Neural progenitor cell (in vitro differentiated cells): ENCODE measurements at regions not wholly inside any gene's neighbourhood (a gene's known extent, or its start where the extent isn't known, plus 50 kb on each side); places are given as distances from the start of the nearest gene placed in this dataset.

Experiments used
- DNase-seq: peaks from one replicate; pipeline ENCODE4 v3.0.0-alpha.2; 2016; ENCODE audit warnings: low spot score
- H2AFZ ChIP-seq: fragments of 200-600 bp; sonication (generic); replicated peaks from 2 replicates; pipeline ENCODE4 v1.6.1; 2016; ENCODE audit warnings: antibody characterized with exemption
- H3F3A ChIP-seq: fragments of 200-600 bp; sonication (generic); 2 replicates; pipeline ENCODE4 v1.6.1; 2016; ENCODE audit warnings: antibody characterized with exemption, low read depth
- H3K27ac ChIP-seq: fragments of 200-600 bp; sonication (generic); 2 replicates; pipeline ENCODE4 v1.5.1; 2016; ENCODE audit warnings: mild to moderate bottlenecking
- H3K27me3 ChIP-seq: fragments of 200-600 bp; sonication (generic); 2 replicates; pipeline ENCODE4 v1.6.1; 2016; ENCODE audit warnings: mild to moderate bottlenecking, moderate library complexity
- H3K36me3 ChIP-seq: fragments of 200-600 bp; sonication (generic); 2 replicates; pipeline ENCODE4 v1.5.1; 2016
- H3K4me1 ChIP-seq: fragments of 200-600 bp; sonication (generic); 2 replicates; pipeline ENCODE4 v1.6.1; 2016; ENCODE audit warnings: mixed run types
- H3K4me2 ChIP-seq: fragments of 200-600 bp; sonication (generic); 2 replicates; pipeline ENCODE4 v1.6.1; 2016
- H3K4me3 ChIP-seq: fragments of 200-600 bp; sonication (generic); 2 replicates; pipeline ENCODE4 v1.5.1; 2016
- H3K79me2 ChIP-seq: fragments of 200-600 bp; sonication (generic); 2 replicates; pipeline ENCODE4 v1.6.1; 2016; ENCODE audit warnings: low read depth
- H3K9ac ChIP-seq: fragments of 200-600 bp; sonication (generic); 2 replicates; pipeline ENCODE4 v1.6.1; 2016
- H3K9me3 ChIP-seq: fragments of 200-600 bp; sonication (generic); 2 replicates; pipeline ENCODE4 v1.5.1; 2016; ENCODE audit warnings: low read depth
- H4K20me1 ChIP-seq: fragments of 200-600 bp; sonication (generic); 2 replicates; pipeline ENCODE4 v1.6.1; 2016; ENCODE audit warnings: low read depth
- H3K27ac Mint-ChIP-seq: 3 replicates; pipeline ENCODE4 v1.8.0; 2021; ENCODE audit warnings: mixed read lengths
- H3K27me3 Mint-ChIP-seq: 2 replicates; pipeline ENCODE4 v1.8.0; 2022; ENCODE audit warnings: low read depth, mild to moderate bottlenecking, inconsistent platforms, moderate library complexity, mixed read lengths; ENCODE audit not compliant: insufficient read depth
- H3K36me3 Mint-ChIP-seq: 3 replicates; pipeline ENCODE4 v1.8.0; 2021; ENCODE audit warnings: mixed read lengths
- H3K4me1 Mint-ChIP-seq: 3 replicates; pipeline ENCODE4 v1.8.0; 2021; ENCODE audit warnings: mixed read lengths
- H3K4me3 Mint-ChIP-seq: 3 replicates; pipeline ENCODE4 v1.8.0; 2021; ENCODE audit warnings: mild to moderate bottlenecking, moderate library complexity, mixed read lengths
- H3K9me3 Mint-ChIP-seq: 3 replicates; pipeline ENCODE4 v1.8.0; 2020; ENCODE audit warnings: mixed read lengths
- CTCF ChIP-seq: fragments of 200-600 bp; sonication (generic); IDR thresholded peaks from 2 replicates; pipeline ENCODE4 v1.5.1; 2017; ENCODE audit warnings: antibody characterized with exemption, mild to moderate bottlenecking
- EZH2 ChIP-seq: fragments of 200-600 bp; sonication (generic); IDR thresholded peaks from 2 replicates; pipeline ENCODE4 v1.6.1; 2017; ENCODE audit warnings: antibody characterized with exemption, mild to moderate bottlenecking, moderate library complexity
- EZH2phosphoT487 ChIP-seq: fragments of 200-600 bp; sonication (generic); IDR thresholded peaks from 2 replicates; pipeline ENCODE4 v1.6.1; 2017; ENCODE audit warnings: antibody characterized with exemption

DNA sequence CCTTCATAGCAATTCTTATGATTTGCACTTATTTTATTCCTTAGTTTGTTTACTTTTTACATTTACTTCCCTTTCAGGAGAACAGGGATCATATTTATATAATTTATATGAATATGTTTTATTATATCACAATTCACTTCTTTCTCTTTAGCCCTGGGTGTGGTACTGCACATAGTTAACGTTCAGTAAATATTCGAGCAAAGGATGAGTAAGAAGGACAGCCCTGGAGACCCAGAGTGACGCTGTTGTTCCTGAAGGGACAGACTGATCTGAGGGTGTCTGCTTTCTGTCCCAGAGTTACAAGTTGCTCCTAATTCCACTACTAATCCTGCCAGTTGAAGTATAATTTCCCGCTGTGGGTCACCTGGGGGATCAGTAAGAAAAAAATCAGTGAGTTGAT is 366.1 kb downstream of the DMRT2 start:
- H3K9me3 Mint-ChIP-seq: no peaks in the 10 kb centered on the region
- no peak overlapping the region for H3K27ac Mint-ChIP-seq
- Histone ChIP-seq H3K27me3 (no peaks in the 10 kb centered on the region), H3K36me3 (no peaks in the 10 kb centered on the region), H3K4me1 (no peaks in the 10 kb centered on the region), H3F3A (no peaks in the 10 kb centered on the region), H3K27ac (no peak overlapping the region), H2AFZ (no peak overlapping the region), H3K9ac (no peak overlapping the region), H3K4me3 (no peak overlapping the region), H3K4me2 (no peak overlapping the region), H3K9me3 (peaks cover 12% of the 10 kb centered on the region), H4K20me1 (no peaks in the 10 kb centered on the region), H3K79me2 (no peaks in the 10 kb centered on the region)
- no peak overlapping the region for H3K4me3 Mint-ChIP-seq
- TF ChIP-seq EZH2: no peak
- no peak for TF ChIP-seq CTCF
- no peak for TF ChIP-seq EZH2phosphoT487
- no peaks in the 10 kb centered on the region for H3K4me1 Mint-ChIP-seq
- H3K27me3 Mint-ChIP-seq: no peaks in the 10 kb centered on the region
- no peak for DNase-seq
- no peaks in the 10 kb centered on the region for H3K36me3 Mint-ChIP-seq

DNA sequence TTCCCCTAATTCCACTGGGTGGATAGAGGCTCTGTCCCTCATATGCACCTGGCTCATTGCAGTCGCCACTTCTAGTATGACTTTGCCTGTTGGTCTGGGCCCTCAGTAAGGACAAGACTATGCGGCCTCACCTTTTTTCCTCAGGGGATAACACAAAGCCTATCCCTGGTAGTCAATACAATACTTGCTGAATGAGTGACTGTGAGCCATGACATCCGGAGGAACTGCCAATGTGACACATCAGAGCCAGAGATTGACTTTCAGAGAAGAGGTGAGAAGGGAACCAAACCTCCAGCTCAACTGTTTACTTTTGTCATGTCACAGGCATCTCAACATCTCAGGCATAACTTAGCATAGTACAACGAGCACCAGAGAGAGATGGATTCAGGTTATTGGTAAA is 371.3 kb downstream of the DMRT2 start:
- Mint-ChIP-seq H3K4me3 (no peak overlapping the region), H3K9me3 (peaks cover 7% of the 10 kb centered on the region)
- H3K36me3 ChIP-seq: no peaks in the 10 kb centered on the region

DNA sequence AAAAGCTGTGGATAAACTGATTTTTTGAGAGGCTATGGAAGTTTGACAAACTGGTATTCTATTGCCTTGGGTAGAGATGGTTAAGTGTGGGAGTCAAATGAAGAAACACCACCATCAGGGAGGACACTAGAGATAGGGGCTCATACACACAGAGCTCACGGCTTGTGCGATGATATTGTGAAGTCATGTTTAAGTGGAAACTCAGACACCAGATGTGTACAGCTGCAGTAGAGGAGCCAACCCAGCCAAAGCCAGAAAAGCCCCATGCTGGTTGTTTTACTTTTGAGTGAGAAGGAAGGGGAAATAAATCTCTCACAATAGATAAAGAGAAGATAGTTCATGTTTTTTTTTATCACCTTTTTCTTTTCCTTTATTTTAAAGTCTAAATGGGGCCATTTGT is 377.7 kb downstream of the DMRT2 start:
- Histone ChIP-seq H3F3A (no peaks in the 10 kb centered on the region), H3K36me3 (no peaks in the 10 kb centered on the region), H3K9me3 (peaks cover 25% of the 10 kb centered on the region), H2AFZ (no peak overlapping the region), H4K20me1 (no peaks in the 10 kb centered on the region), H3K9ac (no peak overlapping the region), H3K4me1 (no peaks in the 10 kb centered on the region), H3K27me3 (no peaks in the 10 kb centered on the region), H3K4me3 (no peak overlapping the region), H3K79me2 (no peaks in the 10 kb centered on the region), H3K27ac (no peak overlapping the region), H3K4me2 (no peak overlapping the region)
- peaks cover 7% of the 10 kb centered on the region for H3K9me3 Mint-ChIP-seq
- H3K4me1 Mint-ChIP-seq: no peaks in the 10 kb centered on the region
- DNase-seq: no peak
- no peak overlapping the region for H3K4me3 Mint-ChIP-seq
- H3K27ac Mint-ChIP-seq: no peak overlapping the region
- TF ChIP-seq CTCF: no peak
- no peak for TF ChIP-seq EZH2
- no peak for TF ChIP-seq EZH2phosphoT487
- no peaks in the 10 kb centered on the region for H3K27me3 Mint-ChIP-seq
- H3K36me3 Mint-ChIP-seq: no peaks in the 10 kb centered on the region

More for the DNA sequence above, 371.3 kb downstream of the DMRT2 start:
- Mint-ChIP-seq H3K27ac (no peak overlapping the region), H3K4me1 (no peaks in the 10 kb centered on the region), H3K36me3 (no peaks in the 10 kb centered on the region), H3K27me3 (no peaks in the 10 kb centered on the region)
- Histone ChIP-seq H3K4me2 (no peak overlapping the region), H3F3A (no peaks in the 10 kb centered on the region), H3K27ac (no peak overlapping the region), H3K9ac (no peak overlapping the region), H3K27me3 (no peaks in the 10 kb centered on the region), H3K4me3 (no peak overlapping the region), H3K9me3 (peaks cover 11% of the 10 kb centered on the region), H4K20me1 (no peaks in the 10 kb centered on the region), H3K4me1 (no peaks in the 10 kb centered on the region), H3K79me2 (no peaks in the 10 kb centered on the region), H2AFZ (no peak overlapping the region)
- DNase-seq: no peak
- no peak for TF ChIP-seq EZH2phosphoT487
- no peak for TF ChIP-seq EZH2
- no peak for TF ChIP-seq CTCF

DNA sequence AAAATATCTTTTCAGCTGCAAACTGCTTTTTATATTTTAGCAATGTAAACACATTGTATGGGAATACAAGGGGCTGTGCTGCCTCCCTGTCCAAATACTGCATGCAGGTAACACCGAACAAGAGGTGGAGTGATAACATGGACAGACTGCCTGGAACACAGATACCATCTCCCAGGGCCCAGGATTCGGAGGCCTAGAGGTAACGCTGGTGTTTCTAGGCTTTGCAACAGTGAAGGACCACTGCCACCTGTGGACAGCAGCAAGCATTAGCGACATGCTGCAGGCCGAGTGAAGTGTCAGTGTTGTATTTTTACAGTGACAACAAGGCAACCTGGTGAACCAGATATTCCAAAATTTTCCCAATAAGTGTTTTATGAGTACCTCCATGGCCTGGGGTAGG is 379.1 kb downstream of the DMRT2 start:
- Histone ChIP-seq H3K79me2 (no peaks in the 10 kb centered on the region), H3K4me1 (no peaks in the 10 kb centered on the region), H3K27ac (no peak overlapping the region), H3K4me2 (no peak overlapping the region), H3K9ac (no peak overlapping the region), H3F3A (no peaks in the 10 kb centered on the region), H3K36me3 (no peaks in the 10 kb centered on the region), H3K4me3 (no peak overlapping the region), H3K9me3 (peaks cover 25% of the 10 kb centered on the region), H4K20me1 (no peaks in the 10 kb centered on the region), H2AFZ (no peak overlapping the region), H3K27me3 (no peaks in the 10 kb centered on the region)
- TF ChIP-seq CTCF (no peak), EZH2 (no peak), EZH2phosphoT487 (no peak)
- no peak for DNase-seq
- Mint-ChIP-seq H3K9me3 (peaks cover 7% of the 10 kb centered on the region), H3K4me1 (peaks cover 4% of the 10 kb centered on the region), H3K4me3 (no peak overlapping the region), H3K27me3 (peaks cover 3% of the 10 kb centered on the region), H3K27ac (no peak overlapping the region), H3K36me3 (no peaks in the 10 kb centered on the region)
